B cell (primary cell): ENCODE measurements at regions not wholly inside any gene's neighbourhood (a gene's known extent, or its start where the extent isn't known, plus 50 kb on each side); places are given as distances from the start of the nearest gene placed in this dataset.

Experiments
- ATAC-seq: fragments of 200-7000 bp; cut with Tn5 transposase; one replicate; pipeline ENCODE4 v1.10.0; 2021; ENCODE audit warnings: low read depth, mild to moderate bottlenecking, moderate number of reproducible peaks, moderate library complexity
- CTCF ChIA-PET: fragments of 350-600 bp; sonication (Branson Sonifier 250); formaldehyde crosslinking; loops from one replicate; lab custom pipeline; 2021; ENCODE audit warnings: antibody characterized with exemption, inconsistent platforms; lab: Charles Lee
- POLR2A ChIA-PET: fragments of 350-600 bp; sonication (Branson Sonifier 250); formaldehyde crosslinking; loops from one replicate; lab custom pipeline; 2021; ENCODE audit warnings: antibody characterized with exemption; lab: Charles Lee
- DNase-seq: peaks from one replicate; pipeline ENCODE4 v3.0.0; 2013
- H2AFZ ChIP-seq: 2 replicates; pipeline ENCODE4 v1.6.1; 2012; ENCODE audit warnings: mild to moderate bottlenecking, low read depth, low read length; ENCODE audit not compliant: insufficient read depth, poor library complexity, severe bottlenecking
- H3K27ac ChIP-seq, 2 donors: 1 replicate in 1 of 2; 2 replicates in 1 of 2; pipeline ENCODE4 v1.5.1; 2012 to 2013; ENCODE audit warnings: low read length in 2 of 2, mild to moderate bottlenecking in 2 of 2, moderate library complexity in 1 of 2
- H3K27me3 ChIP-seq, 4 experiments: fragments of 200-600 bp in 1 of 4; sonication (generic) in 1 of 4; replicated peaks in 1 of 4; 1 replicate in 2 of 4; 2 replicates in 2 of 4; pipeline versions ENCODE4 v1.6.1 to v1.7.0; 2013 to 2016; ENCODE audit warnings: low read length in 3 of 4, mild to moderate bottlenecking in 2 of 4, mixed read lengths in 1 of 4, moderate library complexity in 1 of 4; ENCODE audit not compliant: insufficient read depth in 4 of 4, control insufficient read depth in 3 of 4; ENCODE audit errors: control extremely low read depth in 1 of 4
- H3K36me3 ChIP-seq, 2 experiments: replicated peaks in 1 of 2; 1 replicate in 1 of 2; 2 replicates in 1 of 2; pipeline versions ENCODE4 v1.6.1 to v1.7.1; 2013; ENCODE audit warnings: low read length in 1 of 2; ENCODE audit not compliant: insufficient read depth in 2 of 2, control insufficient read depth in 1 of 2; ENCODE audit errors: control extremely low read depth in 1 of 2, extremely low read depth in 1 of 2
- H3K4me1 ChIP-seq, 2 donors: fragments of 200-600 bp in 1 of 2; sonication (generic) in 1 of 2; 1 replicate in 1 of 2; 2 replicates in 1 of 2; pipeline versions ENCODE4 v1.5.1 to v1.6.1; 2013 to 2017; ENCODE audit warnings: low read length in 2 of 2; ENCODE audit not compliant: control insufficient read depth in 2 of 2, insufficient read depth in 2 of 2
- H3K4me2 ChIP-seq: replicated peaks from 2 replicates; pipeline ENCODE3; 2012; ENCODE audit warnings: mild to moderate bottlenecking, low read depth, low read length; ENCODE audit not compliant: poor library complexity, severe bottlenecking
- H3K4me3 ChIP-seq, 5 experiments: fragments of 200-600 bp in 1 of 5; sonication (generic) in 1 of 5; 1 replicate in 3 of 5; 2 replicates in 2 of 5; pipeline versions ENCODE4 v1.5.1 to v1.7.0; 2011 to 2016; ENCODE audit warnings: low read length in 4 of 5, mild to moderate bottlenecking in 4 of 5, low read depth in 2 of 5, control low read depth in 1 of 5, moderate library complexity in 1 of 5; ENCODE audit not compliant: insufficient read depth in 1 of 5; ENCODE audit errors: control extremely low read depth in 1 of 5, extremely low read depth in 1 of 5
- H3K79me2 ChIP-seq: fragments of 200-600 bp; sonication (generic); one replicate; pipeline ENCODE4 v1.6.0; 2016; ENCODE audit warnings: low read length; ENCODE audit not compliant: control insufficient read depth, insufficient read depth
- H3K9ac ChIP-seq: fragments of 200-600 bp; sonication (generic); 2 replicates; pipeline ENCODE4 v1.6.1; 2017; ENCODE audit warnings: mild to moderate bottlenecking, low read length, moderate library complexity
- H3K9me3 ChIP-seq, 3 donors: one replicate each; pipeline versions ENCODE4 v1.6.1 to v1.7.1; 2013; ENCODE audit warnings: low read length in 2 of 3; ENCODE audit not compliant: control insufficient read depth in 2 of 3, insufficient read depth in 1 of 3; ENCODE audit errors: control extremely low read depth in 1 of 3
- H4K20me1 ChIP-seq: 2 replicates; pipeline ENCODE4 v1.6.0; 2012; ENCODE audit warnings: mild to moderate bottlenecking, low read length; ENCODE audit not compliant: insufficient read depth, control insufficient read depth, poor library complexity, severe bottlenecking
- H3K27ac Mint-ChIP-seq: one replicate; pipeline ENCODE4 v1.8.0; 2021; ENCODE audit warnings: mixed read lengths
- H3K27me3 Mint-ChIP-seq: one replicate; pipeline ENCODE4 v1.8.0; 2021; ENCODE audit warnings: mixed read lengths
- H3K4me1 Mint-ChIP-seq: one replicate; pipeline ENCODE4 v1.8.0; 2021; ENCODE audit warnings: mixed read lengths
- H3K4me3 Mint-ChIP-seq: one replicate; pipeline ENCODE4 v1.8.0; 2021; ENCODE audit warnings: mixed read lengths
- H3K9me3 Mint-ChIP-seq: one replicate; pipeline ENCODE4 v1.8.0; 2022; ENCODE audit warnings: mixed read lengths; ENCODE audit not compliant: insufficient read depth
- EZH2 ChIP-seq: IDR thresholded peaks from 2 replicates; pipeline ENCODE4 v1.6.1; 2012; ENCODE audit warnings: borderline replicate concordance, low read depth, mild to moderate bottlenecking, moderate library complexity, low read length; ENCODE audit not compliant: insufficient read depth, poor library complexity, severe bottlenecking
- WGBS: methylation state at CpG from one replicate; pipeline ENCODE4 v1.1.5; 2013; ENCODE audit warnings: missing lambda C conversion rate; ENCODE audit not compliant: insufficient coverage; 5-methylcytosine and 5-hydroxymethylcytosine counted together
- intact Hi-C: fragments of 100-400 bp; cut with micrococcal nuclease; formaldehyde crosslinking; loops from one replicate; pipeline ENCODE4 v1.10.0; 2022
- TF ChIP-seq, protein P1 (sequence below): fragments of 200-600 bp; IDR thresholded peaks from one replicate; pipeline ENCODE4 v1.8.0; 2022; ENCODE audit warnings: antibody characterized with exemption, mild to moderate bottlenecking

DNA sequence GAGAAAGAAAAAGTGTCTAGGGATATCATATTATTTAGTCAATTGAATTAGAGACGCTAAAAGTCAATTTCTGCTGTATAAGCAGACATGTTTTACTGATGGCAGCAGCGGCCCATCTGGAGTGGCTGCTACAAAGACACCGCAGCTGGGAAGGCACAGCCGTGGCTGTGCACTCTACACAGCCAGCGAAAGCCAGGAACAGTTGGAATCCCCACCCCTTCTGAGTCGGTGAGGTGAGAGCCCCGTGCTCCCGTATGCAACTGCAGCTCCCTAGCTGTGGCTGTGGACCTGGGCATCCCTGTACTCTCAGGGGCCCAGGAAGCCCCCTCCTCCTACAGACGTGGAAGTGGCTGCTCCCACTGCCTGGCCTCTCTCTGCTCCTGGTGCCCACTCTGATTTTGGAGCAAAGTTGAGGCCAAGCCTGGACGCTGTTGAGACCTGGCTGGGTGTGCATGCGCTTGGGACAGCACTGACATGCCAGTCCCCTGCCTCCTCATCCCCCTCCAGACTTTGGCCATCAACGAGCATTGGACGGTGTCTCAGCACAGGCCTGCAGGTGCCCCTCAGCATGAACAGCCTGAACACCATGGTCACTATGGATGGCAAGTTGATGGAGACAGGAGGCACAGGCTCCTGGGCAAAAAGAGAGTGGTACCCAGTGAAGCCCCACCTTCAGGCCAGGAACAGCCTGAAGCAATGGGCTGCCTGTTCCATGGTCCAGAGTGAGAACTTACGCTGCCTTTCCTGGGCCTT is 944.0 kb upstream of the MIR17HG start:
- Histone ChIP-seq H3K36me3 (no peaks in the 10 kb centered on the region), H3K27me3 (no peaks in the 10 kb centered on the region), H3K4me3 (no peak overlapping the region), H3K79me2 (no peaks in the 10 kb centered on the region), H2AFZ (no peak overlapping the region), H3K9ac (no peak overlapping the region), H3K4me1 (no peaks in the 10 kb centered on the region), H4K20me1 (no peaks in the 10 kb centered on the region), H3K4me2 (no peak overlapping the region), H3K9me3 (peaks cover 0 to 19% (median 0%) of the 10 kb centered on the region in 3 donors), H3K27ac (no peak overlapping the region)
- no peak overlapping the region for H3K27ac Mint-ChIP-seq
- no peak for ATAC-seq
- ChIA-PET CTCF (no interaction called here), POLR2A (no interaction called here)
- no peaks in the 10 kb centered on the region for H3K27me3 Mint-ChIP-seq
- intact Hi-C loops, result no loop called here
- WGBS, result 90% methylated on average over 13 of the region's 14 CpGs
- TF ChIP-seq, protein P1, sequence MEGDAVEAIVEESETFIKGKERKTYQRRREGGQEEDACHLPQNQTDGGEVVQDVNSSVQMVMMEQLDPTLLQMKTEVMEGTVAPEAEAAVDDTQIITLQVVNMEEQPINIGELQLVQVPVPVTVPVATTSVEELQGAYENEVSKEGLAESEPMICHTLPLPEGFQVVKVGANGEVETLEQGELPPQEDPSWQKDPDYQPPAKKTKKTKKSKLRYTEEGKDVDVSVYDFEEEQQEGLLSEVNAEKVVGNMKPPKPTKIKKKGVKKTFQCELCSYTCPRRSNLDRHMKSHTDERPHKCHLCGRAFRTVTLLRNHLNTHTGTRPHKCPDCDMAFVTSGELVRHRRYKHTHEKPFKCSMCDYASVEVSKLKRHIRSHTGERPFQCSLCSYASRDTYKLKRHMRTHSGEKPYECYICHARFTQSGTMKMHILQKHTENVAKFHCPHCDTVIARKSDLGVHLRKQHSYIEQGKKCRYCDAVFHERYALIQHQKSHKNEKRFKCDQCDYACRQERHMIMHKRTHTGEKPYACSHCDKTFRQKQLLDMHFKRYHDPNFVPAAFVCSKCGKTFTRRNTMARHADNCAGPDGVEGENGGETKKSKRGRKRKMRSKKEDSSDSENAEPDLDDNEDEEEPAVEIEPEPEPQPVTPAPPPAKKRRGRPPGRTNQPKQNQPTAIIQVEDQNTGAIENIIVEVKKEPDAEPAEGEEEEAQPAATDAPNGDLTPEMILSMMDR, result no peak
- TF ChIP-seq EZH2, result no peak
- DNase-seq, result no peak
- H3K4me1 Mint-ChIP-seq, result no peaks in the 10 kb centered on the region
- H3K4me3 Mint-ChIP-seq, result no peak overlapping the region
- peaks cover 6% of the 10 kb centered on the region for H3K9me3 Mint-ChIP-seq

DNA sequence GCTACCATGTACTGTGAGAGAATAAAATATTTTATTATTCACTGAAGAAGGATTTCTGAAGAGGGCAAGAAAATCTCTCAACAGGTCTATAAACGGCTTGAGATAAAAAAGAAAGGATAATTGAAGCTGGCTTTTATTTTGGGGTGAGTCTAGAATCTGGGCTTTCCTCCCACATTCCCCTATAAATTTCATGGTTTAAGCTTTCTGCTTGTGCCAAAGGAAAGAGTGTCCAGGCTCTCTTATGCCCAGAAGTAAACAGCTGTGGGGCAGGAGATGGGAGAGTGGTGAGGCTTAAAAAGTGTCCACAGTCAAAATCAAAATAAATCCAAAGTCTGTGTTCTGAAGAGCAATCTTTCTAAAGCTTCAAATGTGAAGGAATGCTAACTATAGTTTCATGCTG is 942.2 kb upstream of the MIR17HG start:
- intact Hi-C loops, result no loop called here
- ATAC-seq (no peak), DNase-seq (no peak)
- Histone ChIP-seq H4K20me1 (no peaks in the 10 kb centered on the region), H3K4me2 (no peak overlapping the region), H3K36me3 (no peaks in the 10 kb centered on the region), H3K9ac (no peak overlapping the region), H3K9me3 (peaks cover 0 to 19% (median 0%) of the 10 kb centered on the region in 3 donors), H3K79me2 (no peaks in the 10 kb centered on the region), H3K27ac (no peak overlapping the region), H3K4me1 (no peaks in the 10 kb centered on the region), H3K4me3 (no peak overlapping the region), H3K27me3 (no peaks in the 10 kb centered on the region), H2AFZ (no peak overlapping the region)
- ChIA-PET CTCF (no interaction called here), POLR2A (no interaction called here)
- TF ChIP-seq EZH2, result no peak
- TF ChIP-seq, protein P1, result no peak
- H3K4me3 Mint-ChIP-seq, result no peak overlapping the region
- WGBS, result no CpG with 5 or more reads among the region's 1 CpG
- H3K27me3 Mint-ChIP-seq, result no peaks in the 10 kb centered on the region
- H3K4me1 Mint-ChIP-seq, result no peaks in the 10 kb centered on the region
- no peak overlapping the region for H3K27ac Mint-ChIP-seq
- peaks cover 4% of the 10 kb centered on the region for H3K9me3 Mint-ChIP-seq
